ENCODE measurements at regions not wholly inside any gene's neighbourhood (a gene's known extent, or its start where the extent isn't known, plus 50 kb on each side); places are given as distances from the start of the nearest gene placed in this dataset.

DNA sequence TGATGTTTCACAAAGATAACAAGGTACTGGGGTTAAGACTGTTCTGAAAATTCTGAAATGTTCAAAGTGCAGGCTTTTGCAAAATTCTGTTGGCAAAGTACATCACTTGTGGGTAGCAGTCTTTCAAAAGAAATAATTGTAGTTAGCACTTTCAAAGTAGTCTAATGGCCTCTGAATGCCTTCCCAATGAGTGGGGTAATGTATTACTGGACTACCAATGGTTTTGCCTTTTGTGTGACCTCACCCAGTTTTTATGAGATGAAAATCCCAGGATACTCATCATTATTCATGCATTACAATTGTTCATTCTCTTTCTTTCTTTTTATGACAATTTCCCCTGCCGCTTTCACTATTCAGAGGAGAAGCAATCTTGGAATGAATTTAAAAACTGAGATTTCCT lies 686.1 kb downstream of the GLUD2 start:
- TF ChIP-seq, protein P1, sequence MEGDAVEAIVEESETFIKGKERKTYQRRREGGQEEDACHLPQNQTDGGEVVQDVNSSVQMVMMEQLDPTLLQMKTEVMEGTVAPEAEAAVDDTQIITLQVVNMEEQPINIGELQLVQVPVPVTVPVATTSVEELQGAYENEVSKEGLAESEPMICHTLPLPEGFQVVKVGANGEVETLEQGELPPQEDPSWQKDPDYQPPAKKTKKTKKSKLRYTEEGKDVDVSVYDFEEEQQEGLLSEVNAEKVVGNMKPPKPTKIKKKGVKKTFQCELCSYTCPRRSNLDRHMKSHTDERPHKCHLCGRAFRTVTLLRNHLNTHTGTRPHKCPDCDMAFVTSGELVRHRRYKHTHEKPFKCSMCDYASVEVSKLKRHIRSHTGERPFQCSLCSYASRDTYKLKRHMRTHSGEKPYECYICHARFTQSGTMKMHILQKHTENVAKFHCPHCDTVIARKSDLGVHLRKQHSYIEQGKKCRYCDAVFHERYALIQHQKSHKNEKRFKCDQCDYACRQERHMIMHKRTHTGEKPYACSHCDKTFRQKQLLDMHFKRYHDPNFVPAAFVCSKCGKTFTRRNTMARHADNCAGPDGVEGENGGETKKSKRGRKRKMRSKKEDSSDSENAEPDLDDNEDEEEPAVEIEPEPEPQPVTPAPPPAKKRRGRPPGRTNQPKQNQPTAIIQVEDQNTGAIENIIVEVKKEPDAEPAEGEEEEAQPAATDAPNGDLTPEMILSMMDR (IDR thresholded peaks at IDR 0.05): no peak
- TF ChIP-seq POLR2A (IDR thresholded peaks at IDR 0.05): no peak
